Sigmoid colon (tissue), 4 donors: ENCODE measurements at regions not wholly inside any gene's neighbourhood (a gene's known extent, or its start where the extent isn't known, plus 50 kb on each side); places are given as distances from the start of the nearest gene placed in this dataset.

ENCODE experiments used
- CTCF ChIP-seq, 4 experiments: fragments of 450-650 bp in 3 of 4; fragments of 200-600 bp in 1 of 4; IDR thresholded peaks; one replicate each; pipeline ENCODE4 v1.5.1; 2016 to 2019; ENCODE audit warnings: antibody characterized with exemption in 4 of 4, mild to moderate bottlenecking in 3 of 4, moderate library complexity in 2 of 4
- POLR2AphosphoS5 ChIP-seq, 4 donors: sonication (generic); formaldehyde crosslinking; IDR thresholded peaks; one replicate each; pipeline ENCODE4 v1.6.1; 2017; ENCODE audit warnings: antibody characterized with exemption in 4 of 4

DNA sequence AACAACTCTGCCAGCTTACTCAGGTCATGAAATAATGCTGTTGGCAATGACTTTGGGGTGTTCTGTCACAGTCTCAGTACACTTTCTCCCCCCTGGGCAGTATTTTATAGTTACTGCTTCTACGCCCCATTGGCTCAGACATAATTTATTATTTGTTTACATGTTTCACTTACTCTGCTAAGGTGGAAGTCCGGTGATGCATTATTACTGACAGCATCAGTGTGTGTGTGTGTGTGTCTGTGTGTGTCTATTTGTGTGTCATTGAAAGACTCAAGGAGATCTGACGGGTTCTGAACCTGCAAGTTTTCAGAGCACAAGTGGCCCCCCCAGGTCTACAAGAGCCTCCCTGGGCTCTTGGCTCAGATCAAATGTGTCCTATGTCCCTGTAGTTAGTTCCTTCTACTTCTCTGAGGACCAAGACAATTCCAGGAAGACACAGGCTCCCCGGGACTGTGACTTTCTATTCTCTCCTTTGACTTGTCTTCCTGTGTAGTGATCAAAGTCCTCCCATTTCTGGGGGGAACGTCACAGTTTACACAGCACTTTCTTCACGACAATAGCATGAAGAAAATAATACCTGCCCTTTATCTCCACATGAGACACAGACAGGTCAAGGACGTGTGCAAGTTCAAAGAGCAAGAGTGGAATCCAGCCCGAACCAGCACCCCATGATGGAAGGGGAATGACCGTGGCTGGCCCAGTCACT is 283.7 kb upstream of the GATB start:
- TF ChIP-seq POLR2AphosphoS5 (IDR thresholded peaks at IDR 0.05) (peak in 1 of 4 donors; percentile 18), CTCF (IDR thresholded peaks at IDR 0.05) (no peak)
